ENCODE measurements at regions not wholly inside any gene's neighbourhood (a gene's known extent, or its start where the extent isn't known, plus 50 kb on each side); places are given as distances from the start of the nearest gene placed in this dataset.

GRCh38 chr16:24652803-24653202, 76.6 kb upstream of the TNRC6A start:
- no peak for TF ChIP-seq EZH2 (IDR thresholded peaks at IDR 0.05; ENCODE audit: low read depth)
- TF ChIP-seq, protein P1, sequence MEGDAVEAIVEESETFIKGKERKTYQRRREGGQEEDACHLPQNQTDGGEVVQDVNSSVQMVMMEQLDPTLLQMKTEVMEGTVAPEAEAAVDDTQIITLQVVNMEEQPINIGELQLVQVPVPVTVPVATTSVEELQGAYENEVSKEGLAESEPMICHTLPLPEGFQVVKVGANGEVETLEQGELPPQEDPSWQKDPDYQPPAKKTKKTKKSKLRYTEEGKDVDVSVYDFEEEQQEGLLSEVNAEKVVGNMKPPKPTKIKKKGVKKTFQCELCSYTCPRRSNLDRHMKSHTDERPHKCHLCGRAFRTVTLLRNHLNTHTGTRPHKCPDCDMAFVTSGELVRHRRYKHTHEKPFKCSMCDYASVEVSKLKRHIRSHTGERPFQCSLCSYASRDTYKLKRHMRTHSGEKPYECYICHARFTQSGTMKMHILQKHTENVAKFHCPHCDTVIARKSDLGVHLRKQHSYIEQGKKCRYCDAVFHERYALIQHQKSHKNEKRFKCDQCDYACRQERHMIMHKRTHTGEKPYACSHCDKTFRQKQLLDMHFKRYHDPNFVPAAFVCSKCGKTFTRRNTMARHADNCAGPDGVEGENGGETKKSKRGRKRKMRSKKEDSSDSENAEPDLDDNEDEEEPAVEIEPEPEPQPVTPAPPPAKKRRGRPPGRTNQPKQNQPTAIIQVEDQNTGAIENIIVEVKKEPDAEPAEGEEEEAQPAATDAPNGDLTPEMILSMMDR (conservative IDR thresholded peaks at IDR 0.05) = no peak

Data from PC-9 (cell line).